DOHH2 (cell line): ENCODE measurements at regions not wholly inside any gene's neighbourhood (a gene's known extent, or its start where the extent isn't known, plus 50 kb on each side); places are given as distances from the start of the nearest gene placed in this dataset.

ENCODE experiments used
- EZH2phosphoT487 ChIP-seq: fragments of 200-600 bp; sonication (generic); IDR thresholded peaks from 2 replicates; pipeline ENCODE4 v1.6.1; 2017; ENCODE audit warnings: borderline replicate concordance, mild to moderate bottlenecking, antibody characterized with exemption, low read length, moderate library complexity, mixed read lengths
- TF ChIP-seq, protein P1 (sequence below): fragments of 200-600 bp; sonication (generic); IDR thresholded peaks from one replicate; pipeline ENCODE4 v1.5.1; 2014; ENCODE audit warnings: antibody characterized with exemption, mild to moderate bottlenecking, low read depth, low read length; ENCODE audit not compliant: poor library complexity, severe bottlenecking

- TF ChIP-seq, protein P1, sequence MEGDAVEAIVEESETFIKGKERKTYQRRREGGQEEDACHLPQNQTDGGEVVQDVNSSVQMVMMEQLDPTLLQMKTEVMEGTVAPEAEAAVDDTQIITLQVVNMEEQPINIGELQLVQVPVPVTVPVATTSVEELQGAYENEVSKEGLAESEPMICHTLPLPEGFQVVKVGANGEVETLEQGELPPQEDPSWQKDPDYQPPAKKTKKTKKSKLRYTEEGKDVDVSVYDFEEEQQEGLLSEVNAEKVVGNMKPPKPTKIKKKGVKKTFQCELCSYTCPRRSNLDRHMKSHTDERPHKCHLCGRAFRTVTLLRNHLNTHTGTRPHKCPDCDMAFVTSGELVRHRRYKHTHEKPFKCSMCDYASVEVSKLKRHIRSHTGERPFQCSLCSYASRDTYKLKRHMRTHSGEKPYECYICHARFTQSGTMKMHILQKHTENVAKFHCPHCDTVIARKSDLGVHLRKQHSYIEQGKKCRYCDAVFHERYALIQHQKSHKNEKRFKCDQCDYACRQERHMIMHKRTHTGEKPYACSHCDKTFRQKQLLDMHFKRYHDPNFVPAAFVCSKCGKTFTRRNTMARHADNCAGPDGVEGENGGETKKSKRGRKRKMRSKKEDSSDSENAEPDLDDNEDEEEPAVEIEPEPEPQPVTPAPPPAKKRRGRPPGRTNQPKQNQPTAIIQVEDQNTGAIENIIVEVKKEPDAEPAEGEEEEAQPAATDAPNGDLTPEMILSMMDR: no peak
- no peak for TF ChIP-seq EZH2phosphoT487
Observed at GRCh38 chr7:49522111-49522510, 251.3 kb upstream of the VWC2 start.
